Endothelial cell of umbilical vein (primary cell): ENCODE measurements at regions not wholly inside any gene's neighbourhood (a gene's known extent, or its start where the extent isn't known, plus 50 kb on each side); places are given as distances from the start of the nearest gene placed in this dataset.

ENCODE experiments used
- BruUV-seq: library from RNA; stranded (reverse); fragments of 400-500 nt; replicated peaks from 2 replicates; lab custom pipeline; 2021; lab: Mats Ljungman, UMichigan
- CTCF ChIA-PET: fragments of 300-600, 350-600 bp; sonication (Branson Sonifier 250); formaldehyde crosslinking; loops from one replicate; lab custom pipeline; 2021; ENCODE audit warnings: antibody characterized with exemption, inconsistent platforms; lab: Charles Lee
- POLR2A ChIA-PET: fragments of 300-600, 350-600 bp; sonication (Branson Sonifier 250); formaldehyde crosslinking; loops from one replicate; lab custom pipeline; 2021; ENCODE audit warnings: antibody characterized with exemption, inconsistent platforms; lab: Charles Lee
- DNase-seq: peaks from one replicate; pipeline ENCODE4 v3.0.0-alpha.2; 2011; ENCODE audit warnings: low read depth, low spot score
- FAIRE-seq: peaks from 2 replicates; lab custom pipeline; 2011; peaks lifted over from hg19 to GRCh38; lab: Jason Lieb, UNC
- H2AFZ ChIP-seq: 2 replicates; pipeline ENCODE4 v1.6.0; 2012; ENCODE audit warnings: low read depth, low read length, control low read depth, inconsistent platforms
- H3K27ac ChIP-seq: 2 replicates; pipeline ENCODE4 v1.5.1; 2011; ENCODE audit warnings: low read depth, mild to moderate bottlenecking, control low read depth, low read length, moderate library complexity; ENCODE audit not compliant: insufficient read depth
- H3K27me3 ChIP-seq, 2 experiments: 2 replicates each; pipeline versions ENCODE4 v1.6.0 to v1.6.1; 2011; ENCODE audit warnings: low read length in 2 of 2, mixed read lengths in 1 of 2; ENCODE audit not compliant: control insufficient read depth in 2 of 2, insufficient read depth in 2 of 2
- H3K36me3 ChIP-seq, 2 experiments: 2 replicates in 1 of 2; 3 replicates in 1 of 2; pipeline ENCODE4 v1.5.1; 2011; ENCODE audit warnings: low read length in 2 of 2, mild to moderate bottlenecking in 1 of 2, moderate library complexity in 1 of 2; ENCODE audit not compliant: control insufficient read depth in 2 of 2, insufficient read depth in 2 of 2; ENCODE audit errors: extremely low read depth in 1 of 2
- H3K4me1 ChIP-seq: 3 replicates; pipeline ENCODE4 v1.5.1; 2011; ENCODE audit warnings: mild to moderate bottlenecking, low read length; ENCODE audit not compliant: control insufficient read depth, insufficient read depth; ENCODE audit errors: extremely low read depth
- H3K4me2 ChIP-seq: 2 replicates; pipeline ENCODE4 v1.6.1; 2011; ENCODE audit warnings: low read length, control low read depth, mixed read lengths; ENCODE audit not compliant: insufficient read depth
- H3K4me3 ChIP-seq, 3 experiments: fragments of 200-600 bp in 1 of 3; sonication (generic), shearing (Covaris generic) in 1 of 3; replicated peaks in 1 of 3; 2 replicates each; pipeline ENCODE4 v1.5.1; 2011 to 2016; ENCODE audit warnings: control low read depth in 3 of 3, low read length in 3 of 3, mild to moderate bottlenecking in 2 of 3, inconsistent platforms in 1 of 3, low read depth in 1 of 3, moderate library complexity in 1 of 3; ENCODE audit not compliant: insufficient read depth in 1 of 3
- H3K79me2 ChIP-seq: 2 replicates; pipeline ENCODE4 v1.6.0; 2012; ENCODE audit warnings: low read length, inconsistent platforms; ENCODE audit not compliant: control insufficient read depth, insufficient read depth
- H3K9ac ChIP-seq: replicated peaks from 2 replicates; pipeline ENCODE3; 2011; ENCODE audit warnings: low read length, control low read depth; ENCODE audit not compliant: insufficient read depth; ENCODE audit errors: extremely low read depth
- H3K9me1 ChIP-seq: replicated peaks from 3 replicates; pipeline ENCODE4 v1.6.0; 2011; ENCODE audit warnings: mild to moderate bottlenecking, low read length; ENCODE audit not compliant: control insufficient read depth, insufficient read depth; ENCODE audit errors: extremely low read depth
- H3K9me3 ChIP-seq: replicated peaks from 2 replicates; pipeline ENCODE4 v1.5.1; 2012; ENCODE audit warnings: low read length, inconsistent platforms; ENCODE audit not compliant: control insufficient read depth, insufficient read depth
- H4K20me1 ChIP-seq: replicated peaks from 2 replicates; pipeline ENCODE3; 2011; ENCODE audit warnings: mild to moderate bottlenecking, low read length; ENCODE audit not compliant: control insufficient read depth, insufficient read depth; ENCODE audit errors: extremely low read depth
- CTCF ChIP-seq, 2 donors: IDR thresholded peaks; 1 replicate in 1 of 2; 2 replicates in 1 of 2; pipeline ENCODE4 v1.5.1; 2011; ENCODE audit warnings: low read length in 2 of 2, mild to moderate bottlenecking in 2 of 2, moderate library complexity in 2 of 2, control low read depth in 1 of 2, inconsistent platforms in 1 of 2, low read depth in 1 of 2; ENCODE audit not compliant: insufficient read depth in 1 of 2; ENCODE audit errors: extremely low read depth in 1 of 2
- EZH2 ChIP-seq: IDR thresholded peaks from 2 replicates; pipeline ENCODE4 v1.6.1; 2012; ENCODE audit warnings: borderline replicate concordance, low read depth, mild to moderate bottlenecking, moderate library complexity, low read length, inconsistent platforms; ENCODE audit not compliant: severe bottlenecking
- FOS ChIP-seq: IDR thresholded peaks from 2 replicates; pipeline ENCODE4 v1.6.1; 2011; ENCODE audit warnings: mild to moderate bottlenecking, low read length, moderate library complexity, borderline replicate concordance; ENCODE audit not compliant: insufficient read depth
- GATA2 ChIP-seq: IDR thresholded peaks from 2 replicates; pipeline ENCODE4 v1.7.0; 2011; ENCODE audit warnings: low read depth, mild to moderate bottlenecking, moderate library complexity, mixed read lengths, low read length; ENCODE audit not compliant: insufficient read length, insufficient read depth
- JUN ChIP-seq: IDR thresholded peaks from 2 replicates; pipeline ENCODE4 v1.6.1; 2011; ENCODE audit warnings: borderline replicate concordance, low read depth; ENCODE audit not compliant: insufficient read length, insufficient read depth
- MAX ChIP-seq: IDR thresholded peaks from 2 replicates; pipeline ENCODE4 v1.6.1; 2011; ENCODE audit not compliant: insufficient read depth, insufficient read length
- POLR2AphosphoS5 ChIP-seq: IDR thresholded peaks from 2 replicates; pipeline ENCODE4 v1.6.1; 2012; ENCODE audit warnings: low read depth, mild to moderate bottlenecking, control low read depth, low read length, moderate library complexity; ENCODE audit not compliant: insufficient read depth
- dilution Hi-C: fragments of 300-500 bp; cut with MboI; formaldehyde crosslinking; loops from one replicate; pipeline ENCODE4 v1.15.0; 2019; ENCODE audit warnings: low sequenced_read_pairs; ENCODE audit not compliant: extremely low pct_ligation_motif_present
- intact Hi-C: fragments of 100-400 bp; cut with micrococcal nuclease; formaldehyde crosslinking; loops from one replicate; pipeline ENCODE4 v1.10.0; 2022

- Histone ChIP-seq H2AFZ (no peak overlapping the region), H4K20me1 (no peaks in the 10 kb centered on the region), H3K4me3 (no peak overlapping the region), H3K9ac (no peak overlapping the region), H3K4me2 (no peak overlapping the region), H3K36me3 (no peaks in the 10 kb centered on the region), H3K79me2 (no peaks in the 10 kb centered on the region), H3K9me3 (no peaks in the 10 kb centered on the region), H3K27ac (no peak overlapping the region), H3K27me3 (no peaks in the 10 kb centered on the region), H3K4me1 (peaks cover 14% of the 10 kb centered on the region), H3K9me1 (no peaks in the 10 kb centered on the region)
- no peak for TF ChIP-seq MAX
- no peak for TF ChIP-seq POLR2AphosphoS5
- no peak for TF ChIP-seq GATA2
- TF ChIP-seq FOS = no peak
- no peak for TF ChIP-seq EZH2
- no peak for TF ChIP-seq CTCF (IDR thresholded peaks at IDR 0.05; ENCODE audit: extremely low read depth in 1 of 2, insufficient read depth in 1 of 2, low read depth in 1 of 2, low read length in 2 of 2)
- no peak for TF ChIP-seq JUN
- DNase-seq (no peak), FAIRE-seq (no peak)
- BruUV-seq = no TSS peak
- ChIA-PET CTCF (no interaction called here), POLR2A (no interaction called here)
- dilution Hi-C loops = no loop called here
- intact Hi-C loops = no loop called here
Observed at GRCh38 chr13:44015118-44015517, 135.4 kb downstream of the LACC1 start.
